Fibroblast of peridontal ligament (primary cell): ENCODE measurements at regions not wholly inside any gene's neighbourhood (a gene's known extent, or its start where the extent isn't known, plus 50 kb on each side); places are given as distances from the start of the nearest gene placed in this dataset.
"Not testable (repeated sequence)": the region's sequence is repeated elsewhere in the genome, so short reads cannot be mapped to it uniquely, and the experiment has no call there.

Experiments
- DNase-seq: peaks from one replicate; pipeline ENCODE4 v3.0.0-alpha.2; 2010; ENCODE audit errors: extremely low read depth

GRCh38 chr22:19641254-19641982 is 72.9 kb upstream of the SEPTIN5 start:
- DNase-seq = no peak

- no peak for DNase-seq
These were observed 72.3 kb upstream of the SEPTIN5 start for GRCh38 chr22:19641983-19642451.

GRCh38 chr22:19643448-19644313 is 70.6 kb upstream of the SEPTIN5 start:
- DNase-seq = peak; percentile 5

GRCh38 chr22:19644314-19645223 is 69.7 kb upstream of the SEPTIN5 start:
- DNase-seq = no peak

GRCh38 chr22:19645391-19645790 is 68.9 kb upstream of the SEPTIN5 start:
- DNase-seq = no peak

- DNase-seq = no peak
These were observed 68.4 kb upstream of the SEPTIN5 start for GRCh38 chr22:19645905-19646304.

GRCh38 chr22:19646383-19646782 is 67.9 kb upstream of the SEPTIN5 start:
- DNase-seq = no peak

GRCh38 chr22:19648419-19648929 is 65.8 kb upstream of the SEPTIN5 start:
- DNase-seq = peak; percentile 5

GRCh38 chr22:19652316-19652715 is 62.0 kb upstream of the SEPTIN5 start:
- no peak for DNase-seq

GRCh38 chr22:19654338-19654987 is 59.8 kb upstream of the SEPTIN5 start:
- no peak for DNase-seq

GRCh38 chr22:19655399-19655798 is 58.9 kb upstream of the SEPTIN5 start:
- no peak for DNase-seq

GRCh38 chr22:19656541-19657251 is 57.6 kb upstream of the SEPTIN5 start:
- no peak for DNase-seq

- no peak for DNase-seq
These were observed 56.8 kb upstream of the SEPTIN5 start for GRCh38 chr22:19657252-19658056.

GRCh38 chr22:19658057-19658966 is 56.0 kb upstream of the SEPTIN5 start:
- DNase-seq = no peak

- no peak for DNase-seq
These were observed 55.1 kb upstream of the SEPTIN5 start for GRCh38 chr22:19658967-19659804.

- no peak for DNase-seq
These were observed 54.4 kb upstream of the SEPTIN5 start for GRCh38 chr22:19659805-19660345.

GRCh38 chr22:19660583-19660982 is 53.7 kb upstream of the SEPTIN5 start:
- not testable (repeated sequence) for DNase-seq
